GM21447 (cell line): ENCODE measurements at regions not wholly inside any gene's neighbourhood (a gene's known extent, or its start where the extent isn't known, plus 50 kb on each side); places are given as distances from the start of the nearest gene placed in this dataset.

Source experiments
- ATAC-seq: cut with Tn5 transposase; IDR thresholded peaks from one replicate; pipeline ENCODE4 v1.9.1; 2021; ENCODE audit not compliant: unreplicated experiment

- ATAC-seq: no peak
These were observed 110.4 kb upstream of the CPSF6 start for GRCh38 chr12:69129017-69129416.

- no peak for ATAC-seq
These were observed 109.8 kb upstream of the CPSF6 start for GRCh38 chr12:69129564-69129963.

- no peak for ATAC-seq
These were observed 109.3 kb upstream of the CPSF6 start for GRCh38 chr12:69130064-69130463.

GRCh38 chr12:69131077-69131476 is 108.3 kb upstream of the CPSF6 start:
- no peak for ATAC-seq

GRCh38 chr12:69136931-69137613 is 102.3 kb upstream of the CPSF6 start:
- ATAC-seq: no peak

GRCh38 chr12:69141074-69141473 is 98.3 kb upstream of the CPSF6 start:
- ATAC-seq: no peak

GRCh38 chr12:69149270-69149669 is 90.1 kb upstream of the CPSF6 start:
- ATAC-seq: no peak

GRCh38 chr12:69150083-69150795 is 89.1 kb upstream of the CPSF6 start:
- ATAC-seq: no peak

GRCh38 chr12:69150796-69151127 is 88.6 kb upstream of the CPSF6 start:
- no peak for ATAC-seq

GRCh38 chr12:69151254-69151764 is 88.1 kb upstream of the CPSF6 start:
- no peak for ATAC-seq

GRCh38 chr12:69154585-69155363 is 84.6 kb upstream of the CPSF6 start:
- ATAC-seq: no peak

- ATAC-seq: peak; percentile 96
These were observed 82.2 kb upstream of the CPSF6 start for GRCh38 chr12:69157023-69157655.

- no peak for ATAC-seq
These were observed 77.5 kb upstream of the CPSF6 start for GRCh38 chr12:69161829-69162228.

GRCh38 chr12:69163681-69164362 is 75.5 kb upstream of the CPSF6 start:
- ATAC-seq: no peak

- ATAC-seq: no peak
These were observed 71.7 kb upstream of the CPSF6 start for GRCh38 chr12:69167648-69168165.

GRCh38 chr12:69168363-69168762 is 71.0 kb upstream of the CPSF6 start:
- ATAC-seq: no peak

GRCh38 chr12:69168828-69169227 is 70.5 kb upstream of the CPSF6 start:
- no peak for ATAC-seq

GRCh38 chr12:69170293-69170692 is 69.1 kb upstream of the CPSF6 start:
- no peak for ATAC-seq

GRCh38 chr12:69171881-69172280 is 67.5 kb upstream of the CPSF6 start:
- ATAC-seq: no peak

- ATAC-seq: no peak
These were observed 66.9 kb upstream of the CPSF6 start for GRCh38 chr12:69172491-69172890.

GRCh38 chr12:69173368-69173767 is 66.0 kb upstream of the CPSF6 start:
- no peak for ATAC-seq
